ENCODE measurements at regions not wholly inside any gene's neighbourhood (a gene's known extent, or its start where the extent isn't known, plus 50 kb on each side); places are given as distances from the start of the nearest gene placed in this dataset.
A peak's percentile ranks its signal among the peaks of the same experiment; 100 is the strongest.

DNA sequence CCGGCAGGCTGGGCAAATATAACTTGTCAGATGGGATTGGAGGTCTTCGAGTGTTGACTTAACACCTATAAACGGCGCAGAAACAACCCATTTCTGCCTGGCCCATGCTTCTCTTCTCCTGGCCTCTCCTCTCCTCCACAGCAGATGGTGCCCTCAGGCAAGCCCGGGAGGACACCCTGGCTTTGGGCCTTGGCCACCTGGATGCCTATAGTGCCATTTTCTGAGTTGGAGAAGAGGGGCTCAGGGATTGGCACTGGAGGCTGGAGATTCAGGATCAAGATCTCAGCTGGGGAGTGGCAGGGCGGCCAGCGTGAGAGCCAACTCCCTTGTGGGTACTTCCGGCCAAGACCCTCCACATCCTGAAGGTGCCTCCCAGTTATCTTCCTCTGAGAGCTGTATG is 211.9 kb upstream of the PMEPA1 start:
- CTCF ChIA-PET (ENCODE audit: partially characterized antibody) = interaction anchor here (0.7 to 1.3 kb wide), 4 partner anchors 16 to 165 kb away, joined by 3 to 4 read pairs (median 3); no protein-coding TSS in a partner anchor
- 96% methylated on average over 8 of the region's 8 CpGs; no CpG with 5 or more reads in 1 of the 2 experiments for WGBS, 2 experiments (ENCODE audit: extremely low coverage in 1 of 2, insufficient coverage in 1 of 2, insufficient read length in 1 of 2, insufficient replicate concordance in 2 of 2, low coverage in 1 of 2, low lambda C conversion rate in 2 of 2, missing lambda C conversion rate in 1 of 2)
- H2AFZ ChIP-seq (ENCODE audit: low read length) = no peak overlapping the region

More for the DNA sequence above, 211.9 kb upstream of the PMEPA1 start:
- POLR2A ChIA-PET (ENCODE audit: partially characterized antibody) = no interaction called here
- H2AK5ac ChIP-seq (ENCODE audit: low read depth, low read length) = no peak overlapping the region
- no peak overlapping the region for H2BK20ac ChIP-seq (ENCODE audit: low read length)
- peaks cover 0 to 8% (median 3%) of the 10 kb centered on the region in 4 experiments; a peak in 3 of 7 replicates for H3K4me1 ChIP-seq (replicated peaks in 1 of 4; ENCODE audit: control insufficient read depth in 3 of 4, insufficient read depth in 4 of 4, low read length in 3 of 4)
- H2BK15ac ChIP-seq (ENCODE audit: low read length) = no peak overlapping the region
- H3K23ac ChIP-seq (ENCODE audit: insufficient read length) = no peak overlapping the region
- H3K4ac ChIP-seq (replicated peaks; ENCODE audit: insufficient read length, low read depth, low read length) = no peak overlapping the region
- no peak overlapping the region for H3K27ac ChIP-seq (ENCODE audit: low read depth, low read length)
- no peak overlapping the region for H3K56ac ChIP-seq (replicated peaks; ENCODE audit: insufficient read length, low read depth, low read length)
- TF ChIP-seq SP4 (IDR thresholded peaks at IDR 0.05; ENCODE audit: low read length) = no peak
- peak in 1 of 2 experiments; percentile 18; a peak in 1 of 4 replicates for TF ChIP-seq RAD21 (IDR thresholded peaks at IDR 0.05 in 1 of 2, conservative IDR thresholded peaks at IDR 0.05 in 1 of 2; ENCODE audit: low read depth in 2 of 2, low read length in 2 of 2)
- no peak overlapping the region; a peak in 1 of 4 replicates for H3K4me2 ChIP-seq (ENCODE audit: insufficient read depth in 1 of 2, low read depth in 2 of 2, low read length in 2 of 2)
- no peaks in the 10 kb centered on the region for H4K20me1 ChIP-seq (replicated peaks in 1 of 2; ENCODE audit: control insufficient read depth in 1 of 2, insufficient read depth in 2 of 2, low read length in 2 of 2)
- H4K91ac ChIP-seq (replicated peaks; ENCODE audit: insufficient read length, low read length) = no peak overlapping the region
- no peak overlapping the region for H4K8ac ChIP-seq (ENCODE audit: extremely low read depth, insufficient read depth, low read length)
- no peaks in the 10 kb centered on the region; the same call in 1 of the 2 replicates for H3K23me2 ChIP-seq (ENCODE audit: low read depth, low read length)
- H3K4me3 ChIP-seq (ENCODE audit: extremely low read depth in 1 of 4, insufficient read depth in 2 of 4, low read depth in 3 of 4, low read length in 4 of 4) = no peak overlapping the region
- no peaks in the 10 kb centered on the region for H3K36me3 ChIP-seq (ENCODE audit: control insufficient read depth in 2 of 4, insufficient read depth in 4 of 4, low read length in 3 of 4)
- no peaks in the 10 kb centered on the region for H3K79me1 ChIP-seq (ENCODE audit: low read depth, low read length)
- no peak for DNase-seq (ENCODE audit: low read depth in 1 of 2, low spot score in 2 of 2)
- H3K9me3 ChIP-seq (ENCODE audit: insufficient read depth in 2 of 2, low read depth in 1 of 2, low read length in 1 of 2) = peaks cover 3 to 9% of the 10 kb centered on the region in 2 experiments; a peak in 1 of 4 replicates
- no peak overlapping the region for H3K9ac ChIP-seq (replicated peaks in 1 of 4; ENCODE audit: extremely low read depth in 1 of 4, low read depth in 3 of 4, low read length in 3 of 4)
- no peaks in the 10 kb centered on the region for H3K79me2 ChIP-seq (ENCODE audit: control insufficient read depth in 1 of 2, insufficient read depth in 2 of 2, low read length in 2 of 2)
- no peak overlapping the region for H3K18ac ChIP-seq (ENCODE audit: extremely low read depth, low read length)
- H2BK12ac ChIP-seq (ENCODE audit: low read depth, low read length) = no peak overlapping the region
- H4K5ac ChIP-seq (ENCODE audit: insufficient read length, low read depth, low read length) = no peak overlapping the region
- H2BK120ac ChIP-seq (replicated peaks; ENCODE audit: low read depth, low read length) = no peak overlapping the region
- no peak for FAIRE-seq
- no peaks in the 10 kb centered on the region for H3K27me3 ChIP-seq (replicated peaks in 1 of 4; ENCODE audit: control insufficient read depth in 3 of 4, extremely low read depth in 1 of 4, insufficient read depth in 3 of 4, low read length in 3 of 4)
- no peak overlapping the region; the same call in 1 of the 2 replicates for H2BK5ac ChIP-seq (ENCODE audit: low read depth, low read length)
- no peak overlapping the region for H3K14ac ChIP-seq (ENCODE audit: insufficient read length)

All from H1 (cell line).